ENCODE measurements at regions not wholly inside any gene's neighbourhood (a gene's known extent, or its start where the extent isn't known, plus 50 kb on each side); places are given as distances from the start of the nearest gene placed in this dataset.

GRCh38 chr16:85419503-85420408 lies 193.4 kb upstream of the GSE1 start:
- no peak for DNase-seq

- DNase-seq = no peak
Measured at GRCh38 chr16:85420501-85421337, 192.4 kb upstream of the GSE1 start.

- no peak for DNase-seq
Measured at GRCh38 chr16:85421338-85422195, 191.6 kb upstream of the GSE1 start.

GRCh38 chr16:85422196-85422631 lies 190.9 kb upstream of the GSE1 start:
- DNase-seq = no peak

- no peak for DNase-seq
Measured at GRCh38 chr16:85422632-85423550, 190.2 kb upstream of the GSE1 start.

GRCh38 chr16:85423631-85424030 lies 189.5 kb upstream of the GSE1 start:
- DNase-seq = no peak

GRCh38 chr16:85424260-85425073 lies 188.7 kb upstream of the GSE1 start:
- DNase-seq = no peak

GRCh38 chr16:85425074-85425662 lies 188.0 kb upstream of the GSE1 start:
- DNase-seq = no peak

GRCh38 chr16:85426806-85427205 lies 186.3 kb upstream of the GSE1 start:
- DNase-seq = no peak

GRCh38 chr16:85428168-85428898 lies 184.8 kb upstream of the GSE1 start:
- no peak for DNase-seq

GRCh38 chr16:85428899-85429775 lies 184.0 kb upstream of the GSE1 start:
- no peak for DNase-seq

GRCh38 chr16:85429776-85430522 lies 183.2 kb upstream of the GSE1 start:
- no peak for DNase-seq

GRCh38 chr16:85430523-85431421 lies 182.3 kb upstream of the GSE1 start:
- no peak for DNase-seq

- DNase-seq = no peak
Measured at GRCh38 chr16:85431431-85432124, 181.5 kb upstream of the GSE1 start.

- no peak for DNase-seq
Measured at GRCh38 chr16:85432606-85433005, 180.5 kb upstream of the GSE1 start.

- DNase-seq = no peak
Measured at GRCh38 chr16:85433477-85433876, 179.6 kb upstream of the GSE1 start.

Data from NCI-H1092 (cell line).